ENCODE measurements at regions not wholly inside any gene's neighbourhood (a gene's known extent, or its start where the extent isn't known, plus 50 kb on each side); places are given as distances from the start of the nearest gene placed in this dataset.

DNA sequence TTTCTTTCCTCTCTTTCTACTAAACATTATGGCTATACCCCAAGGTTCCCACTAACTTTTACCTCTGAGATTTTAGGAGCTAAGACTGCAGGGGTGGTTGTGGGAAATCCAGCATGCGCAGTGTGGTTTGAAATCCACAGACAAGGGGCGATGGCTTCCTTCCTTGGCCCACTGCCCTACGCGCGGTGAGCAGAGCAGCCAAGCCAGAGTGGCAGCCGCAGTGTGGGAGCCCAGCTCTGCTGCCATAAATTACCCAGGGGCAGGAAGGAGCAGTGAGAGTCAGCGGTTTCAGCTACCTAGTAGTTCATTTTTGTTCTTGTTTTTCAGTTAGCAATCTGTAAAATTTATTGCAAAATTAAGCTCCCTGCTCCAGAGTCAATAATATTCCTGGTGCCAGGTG is 101.4 kb downstream of the BMP2 start:
- no peak overlapping the region for H3K9ac ChIP-seq (ENCODE audit: low read depth in 1 of 2, low read length in 2 of 2)
- H3K4me3 ChIP-seq (ENCODE audit: low read depth in 1 of 3, low read length in 3 of 3), result no peak overlapping the region
- DNase-seq (ENCODE audit: low spot score), result no peak
- H3K36me3 ChIP-seq (ENCODE audit: control insufficient read depth in 4 of 4, insufficient read depth in 3 of 4, low read depth in 1 of 4, low read length in 3 of 4), result no peaks in the 10 kb centered on the region
- no peaks in the 10 kb centered on the region for H3K9me3 ChIP-seq (ENCODE audit: control insufficient read depth in 4 of 4, low read length in 3 of 4)
- WGBS, result 72% methylated on average over 7 of the region's 7 CpGs
- no peak overlapping the region for H3K27ac ChIP-seq (ENCODE audit: low read depth in 1 of 2, low read length in 2 of 2)
- H3K4me1 ChIP-seq (ENCODE audit: control insufficient read depth in 4 of 4, insufficient read depth in 4 of 4, low read length in 3 of 4), result no peaks in the 10 kb centered on the region
- peaks cover 0 to 10% (median 1%) of the 10 kb centered on the region in 4 donors for H3K27me3 ChIP-seq (ENCODE audit: control insufficient read depth in 4 of 4, insufficient read depth in 4 of 4, low read length in 3 of 4)
- TF ChIP-seq RXRA (IDR thresholded peaks at IDR 0.05) (no peak), FOXA2 (IDR thresholded peaks at IDR 0.05) (no peak)
- TF ChIP-seq, protein P1, sequence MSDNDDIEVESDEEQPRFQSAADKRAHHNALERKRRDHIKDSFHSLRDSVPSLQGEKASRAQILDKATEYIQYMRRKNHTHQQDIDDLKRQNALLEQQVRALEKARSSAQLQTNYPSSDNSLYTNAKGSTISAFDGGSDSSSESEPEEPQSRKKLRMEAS (IDR thresholded peaks at IDR 0.05), result no peak

DNA sequence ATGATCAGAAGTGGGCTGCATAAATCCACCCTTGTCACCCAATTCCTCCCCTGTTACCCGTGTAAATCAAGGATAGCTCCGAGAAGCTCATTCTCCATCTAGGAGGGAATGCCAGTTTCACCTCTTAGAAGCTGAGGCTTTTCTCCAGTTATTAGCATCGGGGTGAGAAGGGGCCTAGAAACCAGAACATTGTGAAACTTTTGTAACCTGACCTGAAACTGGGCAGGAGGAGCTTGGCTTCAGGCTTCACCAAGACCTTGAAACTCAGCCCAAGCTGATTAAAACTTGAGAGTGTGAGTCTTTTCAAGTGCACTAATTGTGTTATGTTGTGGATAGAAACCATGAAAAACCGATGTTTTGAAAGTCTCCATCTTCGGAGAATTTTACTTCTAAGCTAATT is 103.1 kb downstream of the BMP2 start:
- WGBS, result 61% methylated on average over 5 of the region's 5 CpGs
- H3K4me1 ChIP-seq (ENCODE audit: control insufficient read depth in 4 of 4, insufficient read depth in 4 of 4, low read length in 3 of 4), result no peaks in the 10 kb centered on the region
- H3K9me3 ChIP-seq (ENCODE audit: control insufficient read depth in 4 of 4, low read length in 3 of 4), result no peaks in the 10 kb centered on the region
- no peaks in the 10 kb centered on the region for H3K36me3 ChIP-seq (ENCODE audit: control insufficient read depth in 4 of 4, insufficient read depth in 3 of 4, low read depth in 1 of 4, low read length in 3 of 4)
- H3K27me3 ChIP-seq (ENCODE audit: control insufficient read depth in 4 of 4, insufficient read depth in 4 of 4, low read length in 3 of 4), result peaks cover 0 to 10% (median 1%) of the 10 kb centered on the region in 4 donors
- no peak for DNase-seq (ENCODE audit: low spot score)
- H3K9ac ChIP-seq (ENCODE audit: low read depth in 1 of 2, low read length in 2 of 2), result no peak overlapping the region
- no peak overlapping the region for H3K4me3 ChIP-seq (ENCODE audit: low read depth in 1 of 3, low read length in 3 of 3)
- H3K27ac ChIP-seq (ENCODE audit: low read depth in 1 of 2, low read length in 2 of 2), result no peak overlapping the region
- no peak for TF ChIP-seq HNF4G (IDR thresholded peaks at IDR 0.05)
- no peak for TF ChIP-seq GABPA (IDR thresholded peaks at IDR 0.05 in 1 of 2, conservative IDR thresholded peaks at IDR 0.05 in 1 of 2)
- TF ChIP-seq EGR1 (IDR thresholded peaks at IDR 0.05; ENCODE audit: low read depth in 2 of 2), result no peak
- no peak for TF ChIP-seq JUND (IDR thresholded peaks at IDR 0.05)
- TF ChIP-seq, protein P1 (IDR thresholded peaks at IDR 0.05), result no peak
- no peak for TF ChIP-seq SP1 (IDR thresholded peaks at IDR 0.05)
- no peak for TF ChIP-seq HNF4A (conservative IDR thresholded peaks at IDR 0.05)
- TF ChIP-seq ATF3 (IDR thresholded peaks at IDR 0.05), result no peak
- no peak for TF ChIP-seq NR2F2 (IDR thresholded peaks at IDR 0.05)
- no peak for TF ChIP-seq FOXA2 (IDR thresholded peaks at IDR 0.05)
- TF ChIP-seq RAD21 (IDR thresholded peaks at IDR 0.05), result no peak
- TF ChIP-seq FOXA1 (IDR thresholded peaks at IDR 0.05), result no peak
- no peak for TF ChIP-seq RXRA (IDR thresholded peaks at IDR 0.05)
- TF ChIP-seq ZBTB33 (IDR thresholded peaks at IDR 0.05), result no peak
- no peak for TF ChIP-seq TAF1 (conservative IDR thresholded peaks at IDR 0.05)
- TF ChIP-seq YY1 (IDR thresholded peaks at IDR 0.05), result no peak
- TF ChIP-seq, protein P2, sequence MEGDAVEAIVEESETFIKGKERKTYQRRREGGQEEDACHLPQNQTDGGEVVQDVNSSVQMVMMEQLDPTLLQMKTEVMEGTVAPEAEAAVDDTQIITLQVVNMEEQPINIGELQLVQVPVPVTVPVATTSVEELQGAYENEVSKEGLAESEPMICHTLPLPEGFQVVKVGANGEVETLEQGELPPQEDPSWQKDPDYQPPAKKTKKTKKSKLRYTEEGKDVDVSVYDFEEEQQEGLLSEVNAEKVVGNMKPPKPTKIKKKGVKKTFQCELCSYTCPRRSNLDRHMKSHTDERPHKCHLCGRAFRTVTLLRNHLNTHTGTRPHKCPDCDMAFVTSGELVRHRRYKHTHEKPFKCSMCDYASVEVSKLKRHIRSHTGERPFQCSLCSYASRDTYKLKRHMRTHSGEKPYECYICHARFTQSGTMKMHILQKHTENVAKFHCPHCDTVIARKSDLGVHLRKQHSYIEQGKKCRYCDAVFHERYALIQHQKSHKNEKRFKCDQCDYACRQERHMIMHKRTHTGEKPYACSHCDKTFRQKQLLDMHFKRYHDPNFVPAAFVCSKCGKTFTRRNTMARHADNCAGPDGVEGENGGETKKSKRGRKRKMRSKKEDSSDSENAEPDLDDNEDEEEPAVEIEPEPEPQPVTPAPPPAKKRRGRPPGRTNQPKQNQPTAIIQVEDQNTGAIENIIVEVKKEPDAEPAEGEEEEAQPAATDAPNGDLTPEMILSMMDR (IDR thresholded peaks at IDR 0.05; ENCODE audit: low read depth, low read length, missing input control), result no peak
- TF ChIP-seq, protein P3, sequence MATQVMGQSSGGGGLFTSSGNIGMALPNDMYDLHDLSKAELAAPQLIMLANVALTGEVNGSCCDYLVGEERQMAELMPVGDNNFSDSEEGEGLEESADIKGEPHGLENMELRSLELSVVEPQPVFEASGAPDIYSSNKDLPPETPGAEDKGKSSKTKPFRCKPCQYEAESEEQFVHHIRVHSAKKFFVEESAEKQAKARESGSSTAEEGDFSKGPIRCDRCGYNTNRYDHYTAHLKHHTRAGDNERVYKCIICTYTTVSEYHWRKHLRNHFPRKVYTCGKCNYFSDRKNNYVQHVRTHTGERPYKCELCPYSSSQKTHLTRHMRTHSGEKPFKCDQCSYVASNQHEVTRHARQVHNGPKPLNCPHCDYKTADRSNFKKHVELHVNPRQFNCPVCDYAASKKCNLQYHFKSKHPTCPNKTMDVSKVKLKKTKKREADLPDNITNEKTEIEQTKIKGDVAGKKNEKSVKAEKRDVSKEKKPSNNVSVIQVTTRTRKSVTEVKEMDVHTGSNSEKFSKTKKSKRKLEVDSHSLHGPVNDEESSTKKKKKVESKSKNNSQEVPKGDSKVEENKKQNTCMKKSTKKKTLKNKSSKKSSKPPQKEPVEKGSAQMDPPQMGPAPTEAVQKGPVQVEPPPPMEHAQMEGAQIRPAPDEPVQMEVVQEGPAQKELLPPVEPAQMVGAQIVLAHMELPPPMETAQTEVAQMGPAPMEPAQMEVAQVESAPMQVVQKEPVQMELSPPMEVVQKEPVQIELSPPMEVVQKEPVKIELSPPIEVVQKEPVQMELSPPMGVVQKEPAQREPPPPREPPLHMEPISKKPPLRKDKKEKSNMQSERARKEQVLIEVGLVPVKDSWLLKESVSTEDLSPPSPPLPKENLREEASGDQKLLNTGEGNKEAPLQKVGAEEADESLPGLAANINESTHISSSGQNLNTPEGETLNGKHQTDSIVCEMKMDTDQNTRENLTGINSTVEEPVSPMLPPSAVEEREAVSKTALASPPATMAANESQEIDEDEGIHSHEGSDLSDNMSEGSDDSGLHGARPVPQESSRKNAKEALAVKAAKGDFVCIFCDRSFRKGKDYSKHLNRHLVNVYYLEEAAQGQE (IDR thresholded peaks at IDR 0.05), result no peak

Measured in liver (tissue), 8 donors.